ENCODE measurements at regions not wholly inside any gene's neighbourhood (a gene's known extent, or its start where the extent isn't known, plus 50 kb on each side); places are given as distances from the start of the nearest gene placed in this dataset.
"Not testable (repeated sequence)": the region's sequence is repeated elsewhere in the genome, so short reads cannot be mapped to it uniquely, and the experiment has no call there.

GRCh38 chr5:176018598-176018997, 50.5 kb upstream of the THOC3 start:
- H3K4me3 ChIP-seq; H3K36me3 ChIP-seq (ENCODE audit: low read depth); intact Hi-C loops (cut with DNase I, micrococcal nuclease); DNase-seq; ATAC-seq; H3K4me1 ChIP-seq (ENCODE audit: low read depth); H3K9me3 ChIP-seq: not testable (repeated sequence)

- DNase-seq (peak; percentile 55 to 74 (median 69)), ATAC-seq (peak; percentile 99)
- H3K36me3 ChIP-seq (ENCODE audit: low read depth); intact Hi-C loops (cut with DNase I, micrococcal nuclease); H3K9me3 ChIP-seq; H3K4me3 ChIP-seq; H3K4me1 ChIP-seq (ENCODE audit: low read depth): not testable (repeated sequence)
Observed at GRCh38 chr5:176020852-176021251, 52.7 kb upstream of the THOC3 start.

DNA sequence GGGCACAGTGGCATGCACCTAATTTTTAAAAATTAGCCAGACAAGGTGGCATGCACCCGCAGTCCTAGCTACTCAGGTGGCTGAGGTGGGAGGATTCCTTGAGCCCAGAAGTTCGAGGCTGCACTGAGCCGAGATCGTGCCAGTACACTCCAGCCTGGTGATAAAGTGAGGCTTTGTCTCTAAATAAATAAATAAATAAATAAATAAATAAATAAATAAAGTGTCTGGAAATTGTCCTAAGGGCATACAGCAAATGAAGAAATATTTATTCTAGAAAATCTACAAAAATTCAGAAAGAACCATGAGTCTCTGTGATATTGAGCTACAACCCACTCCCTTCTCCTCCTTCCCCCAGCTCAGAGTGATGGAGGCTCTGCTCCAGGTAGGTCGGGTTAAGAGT, 55.4 kb upstream of the THOC3 start:
- H3K9me3 ChIP-seq; H3K4me1 ChIP-seq (ENCODE audit: low read depth); H3K4me3 ChIP-seq; H3K36me3 ChIP-seq (ENCODE audit: low read depth); DNase-seq; ATAC-seq; intact Hi-C loops (cut with DNase I, micrococcal nuclease): not testable (repeated sequence)

GRCh38 chr5:176029445-176029844, 61.3 kb upstream of the THOC3 start:
- DNase-seq; H3K4me1 ChIP-seq (ENCODE audit: low read depth); H3K36me3 ChIP-seq (ENCODE audit: low read depth); H3K4me3 ChIP-seq; H3K9me3 ChIP-seq; intact Hi-C loops (cut with DNase I, micrococcal nuclease): not testable (repeated sequence)
- peak; percentile 19 for ATAC-seq

GRCh38 chr5:176030361-176031117, 62.4 kb upstream of the THOC3 start:
- H3K4me1 ChIP-seq (ENCODE audit: low read depth); H3K4me3 ChIP-seq; H3K9me3 ChIP-seq; intact Hi-C loops (cut with DNase I, micrococcal nuclease); H3K36me3 ChIP-seq (ENCODE audit: low read depth); DNase-seq: not testable (repeated sequence)
- ATAC-seq = peak; percentile 64

- intact Hi-C loops (cut with DNase I, micrococcal nuclease); H3K4me3 ChIP-seq; H3K4me1 ChIP-seq (ENCODE audit: low read depth); H3K9me3 ChIP-seq; DNase-seq; H3K36me3 ChIP-seq (ENCODE audit: low read depth): not testable (repeated sequence)
- ATAC-seq = peak; percentile 42
Observed at GRCh38 chr5:176031118-176031510, 63.0 kb upstream of the THOC3 start.

GRCh38 chr5:176033186-176033585, 65.1 kb upstream of the THOC3 start:
- DNase-seq = peak in 1 of 3 donors; percentile 17

DNA sequence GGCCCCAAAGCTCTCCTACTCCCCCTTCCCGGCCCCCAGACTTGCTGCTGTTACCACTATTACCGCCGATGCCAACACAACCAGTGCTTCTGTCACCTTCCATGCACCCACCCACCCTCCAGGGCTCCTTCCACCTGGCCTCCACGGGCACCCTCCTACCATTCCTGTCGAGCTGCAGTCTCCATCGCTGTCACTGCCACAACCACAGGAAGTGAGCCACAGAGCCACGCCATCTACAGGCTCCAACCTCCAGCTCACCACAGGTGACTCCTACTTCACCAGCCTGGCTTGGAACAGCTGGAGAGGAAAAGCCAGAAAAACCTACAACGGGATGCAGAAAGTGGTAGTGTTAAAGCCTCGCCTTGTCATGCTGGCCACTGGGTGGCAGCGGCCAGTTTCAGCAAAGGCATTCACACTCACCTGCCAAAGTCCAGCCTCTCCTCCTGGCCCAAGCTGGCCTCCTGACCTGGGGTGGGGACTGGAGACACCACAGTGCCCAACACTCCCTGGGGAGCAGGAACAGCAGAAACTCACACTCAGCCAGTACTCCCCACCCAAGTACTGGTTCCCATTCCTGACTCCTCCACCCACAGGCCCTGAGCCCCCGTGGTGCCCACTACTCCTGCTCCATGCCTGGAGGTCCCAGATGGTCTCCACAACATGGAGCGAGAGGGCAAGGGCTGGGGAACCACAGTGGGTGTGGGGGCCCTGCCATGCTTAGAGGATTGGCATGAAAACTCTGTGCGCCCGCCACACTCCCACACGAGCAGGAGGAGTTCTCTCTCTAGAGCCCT, 66.5 kb upstream of the THOC3 start:
- ATAC-seq (peak; percentile 76), DNase-seq (peak; percentile 13 to 43 (median 43))
- intact Hi-C loops (cut with DNase I, micrococcal nuclease); H3K4me1 ChIP-seq (ENCODE audit: low read depth); H3K36me3 ChIP-seq (ENCODE audit: low read depth); H3K4me3 ChIP-seq; H3K9me3 ChIP-seq: not testable (repeated sequence)

More at GRCh38 chr5:176033186-176033585, 65.1 kb upstream of the THOC3 start:
- H3K9me3 ChIP-seq; ATAC-seq; H3K4me1 ChIP-seq (ENCODE audit: low read depth); intact Hi-C loops (cut with DNase I, micrococcal nuclease); H3K4me3 ChIP-seq; H3K36me3 ChIP-seq (ENCODE audit: low read depth): not testable (repeated sequence)

GRCh38 chr5:176035201-176035530, 67.1 kb upstream of the THOC3 start:
- intact Hi-C loops (cut with DNase I, micrococcal nuclease); ATAC-seq; H3K4me1 ChIP-seq (ENCODE audit: low read depth): not testable (repeated sequence)

GRCh38 chr5:176035816-176036308, 67.7 kb upstream of the THOC3 start:
- H3K4me1 ChIP-seq (ENCODE audit: low read depth); H3K36me3 ChIP-seq (ENCODE audit: low read depth); intact Hi-C loops (cut with DNase I, micrococcal nuclease); H3K4me3 ChIP-seq; H3K9me3 ChIP-seq: not testable (repeated sequence)
- DNase-seq = peak in 1 of 3 donors; percentile 50
- ATAC-seq = peak; percentile 8

More at GRCh38 chr5:176035201-176035530, 67.1 kb upstream of the THOC3 start:
- DNase-seq; H3K36me3 ChIP-seq (ENCODE audit: low read depth); H3K9me3 ChIP-seq; H3K4me3 ChIP-seq: not testable (repeated sequence)

DNA sequence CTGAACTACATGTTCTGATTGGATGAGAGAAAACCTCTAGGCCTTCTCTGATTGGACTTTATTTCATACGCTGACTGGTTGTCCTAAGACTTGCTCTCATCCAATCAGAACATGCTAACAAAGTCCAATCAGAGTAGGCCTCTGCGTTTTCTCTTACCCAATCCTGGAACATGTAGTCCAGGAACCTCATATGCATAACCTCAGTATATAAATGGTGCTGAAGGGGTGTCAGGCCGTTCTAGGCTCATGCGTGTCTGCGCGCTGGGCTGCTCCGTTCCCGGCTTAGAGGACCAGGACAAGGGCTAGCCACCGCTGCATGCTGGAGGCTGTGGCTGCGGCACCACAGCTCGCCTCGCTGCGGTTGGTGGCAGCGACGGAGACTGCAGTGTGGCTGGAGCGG, 68.3 kb upstream of the THOC3 start:
- ATAC-seq; H3K9me3 ChIP-seq; H3K36me3 ChIP-seq (ENCODE audit: low read depth); intact Hi-C loops (cut with DNase I, micrococcal nuclease); H3K4me3 ChIP-seq; DNase-seq; H3K4me1 ChIP-seq (ENCODE audit: low read depth): not testable (repeated sequence)

DNA sequence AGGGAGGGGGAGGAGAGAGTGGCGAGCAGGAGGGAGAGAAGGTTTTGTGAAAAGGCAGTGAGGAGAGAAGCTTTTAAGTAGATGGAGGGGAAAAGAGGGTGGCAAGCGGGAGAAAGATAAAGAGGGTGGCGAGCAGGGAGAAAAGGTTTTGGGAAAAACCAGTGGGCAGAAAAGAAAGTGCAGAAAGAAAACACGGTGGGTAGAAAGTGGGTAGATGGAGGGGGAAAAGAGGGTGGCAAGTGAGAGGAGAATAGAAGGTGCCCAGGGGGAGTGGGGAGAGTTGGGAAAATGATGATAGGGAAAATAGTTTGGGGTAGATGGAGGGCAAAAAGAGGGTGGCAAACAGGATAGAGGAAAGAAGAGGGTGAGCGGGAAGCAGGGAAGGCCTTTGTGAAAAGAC, 69.1 kb upstream of the THOC3 start:
- H3K36me3 ChIP-seq (ENCODE audit: low read depth); DNase-seq; H3K4me1 ChIP-seq (ENCODE audit: low read depth); intact Hi-C loops (cut with DNase I, micrococcal nuclease); ATAC-seq; H3K4me3 ChIP-seq; H3K9me3 ChIP-seq: not testable (repeated sequence)

- peak in 1 of 3 donors; percentile 18 for DNase-seq
Observed at GRCh38 chr5:176040105-176040801, 72.1 kb upstream of the THOC3 start.

More at GRCh38 chr5:176040105-176040801, 72.1 kb upstream of the THOC3 start:
- H3K4me1 ChIP-seq (ENCODE audit: low read depth); H3K36me3 ChIP-seq (ENCODE audit: low read depth); ATAC-seq; H3K9me3 ChIP-seq; H3K4me3 ChIP-seq; intact Hi-C loops (cut with DNase I, micrococcal nuclease): not testable (repeated sequence)
